ENCODE measurements at regions not wholly inside any gene's neighbourhood (a gene's known extent, or its start where the extent isn't known, plus 50 kb on each side); places are given as distances from the start of the nearest gene placed in this dataset.

- TF ChIP-seq CTCF (IDR thresholded peaks at IDR 0.05) = no peak
- TF ChIP-seq EZH2 (IDR thresholded peaks at IDR 0.05; ENCODE audit: borderline replicate concordance, insufficient read depth, low read depth, low read length, poor library complexity, severe bottlenecking) = no peak
These were observed 51.6 kb upstream of the BMP6 start for GRCh38 chr6:7674291-7674690.

Measured in B cell (primary cell).